ENCODE measurements at regions not wholly inside any gene's neighbourhood (a gene's known extent, or its start where the extent isn't known, plus 50 kb on each side); places are given as distances from the start of the nearest gene placed in this dataset.
"Not testable (repeated sequence)": the region's sequence is repeated elsewhere in the genome, so short reads cannot be mapped to it uniquely, and the experiment has no call there.

DNA sequence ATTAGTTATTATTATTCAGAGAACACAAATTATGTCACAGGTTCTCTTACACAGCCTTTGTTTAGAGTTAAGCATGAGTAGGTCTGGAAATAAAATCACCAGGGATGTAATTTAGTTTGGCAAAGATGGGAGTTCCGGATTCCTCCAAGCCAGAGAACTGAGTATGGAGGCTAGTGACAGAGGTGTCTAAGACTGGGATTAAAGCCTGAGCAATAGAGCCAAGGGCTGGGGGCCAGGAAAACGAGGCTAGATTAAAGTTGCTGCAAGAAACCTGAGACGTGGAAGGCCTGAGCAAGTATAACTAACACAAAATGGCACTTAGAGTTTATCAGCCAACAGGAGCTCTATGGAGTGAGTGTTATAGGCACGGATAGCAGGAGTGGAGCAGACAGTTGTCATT lies 381.6 kb downstream of the SRGAP2C start:
- intact Hi-C loops (cut with micrococcal nuclease): no loop called here

DNA sequence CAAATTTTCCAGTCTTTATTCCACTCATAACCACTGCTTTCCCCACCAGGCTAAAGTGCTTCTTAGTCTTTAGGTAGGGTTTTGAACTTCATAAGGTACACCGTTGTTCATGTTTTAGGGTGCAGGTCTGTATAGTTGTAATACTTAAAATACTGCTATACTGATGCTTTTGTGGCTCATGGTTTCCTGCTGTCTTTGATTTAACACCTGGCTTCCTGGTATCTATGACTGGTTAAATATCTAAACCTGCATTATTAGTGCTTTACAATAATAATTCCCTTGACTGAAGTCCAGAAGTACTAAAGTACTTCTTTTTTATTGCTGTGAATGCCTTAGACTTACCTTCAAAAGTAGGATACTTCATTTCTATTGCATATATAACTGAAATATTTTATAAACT lies 384.7 kb downstream of the SRGAP2C start:
- intact Hi-C loops (cut with micrococcal nuclease): no loop called here

DNA sequence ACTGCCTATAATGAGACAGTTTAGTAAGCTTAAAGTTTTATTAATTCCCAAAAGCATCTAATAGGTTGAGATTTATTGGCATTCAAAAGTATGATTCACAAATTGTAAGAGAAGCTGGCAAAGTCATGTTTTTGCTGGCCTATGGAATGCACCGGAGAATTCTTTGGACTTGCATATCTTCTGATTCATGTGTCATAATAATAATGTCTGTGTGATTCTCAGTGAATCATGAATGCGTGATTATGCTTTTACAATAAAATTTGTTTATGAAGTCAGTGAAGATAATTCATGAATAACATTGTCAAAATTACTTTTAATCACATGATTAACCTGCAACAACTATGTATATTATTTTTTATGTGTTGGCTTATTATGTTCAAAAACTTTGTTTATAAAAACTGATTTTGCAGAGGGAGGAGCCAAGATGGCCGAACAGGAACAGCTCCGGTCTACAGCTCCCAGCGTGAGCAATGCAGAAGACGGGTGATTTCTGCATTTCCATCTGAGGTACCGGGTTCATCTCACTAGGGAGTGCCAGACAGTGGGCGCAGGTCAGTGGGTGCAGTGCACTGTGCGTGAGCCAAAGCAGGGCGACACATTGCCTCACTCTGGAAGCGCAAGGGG lies 389.2 kb downstream of the SRGAP2C start:
- intact Hi-C loops (cut with micrococcal nuclease): not testable (repeated sequence)

DNA sequence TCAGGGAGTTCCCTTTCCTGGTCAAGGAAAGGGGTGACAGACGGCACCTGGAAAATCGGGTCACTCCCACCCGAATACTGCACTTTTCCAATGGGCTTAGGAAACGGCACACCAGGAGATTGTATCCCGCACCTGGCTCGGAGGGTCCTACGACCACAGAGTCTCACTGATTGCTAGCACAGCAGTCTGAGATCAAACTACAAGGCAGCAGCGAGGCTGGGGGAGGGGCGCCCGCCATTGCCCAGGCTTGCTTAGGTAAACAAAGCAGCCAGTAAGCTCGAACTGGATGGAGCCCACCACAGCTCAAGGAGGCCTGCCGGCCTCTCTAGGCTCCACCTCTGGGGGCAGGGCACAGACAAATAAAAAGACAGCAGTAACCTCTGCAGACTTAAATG lies 389.7 kb downstream of the SRGAP2C start:
- intact Hi-C loops (cut with micrococcal nuclease): not testable (repeated sequence)

DNA sequence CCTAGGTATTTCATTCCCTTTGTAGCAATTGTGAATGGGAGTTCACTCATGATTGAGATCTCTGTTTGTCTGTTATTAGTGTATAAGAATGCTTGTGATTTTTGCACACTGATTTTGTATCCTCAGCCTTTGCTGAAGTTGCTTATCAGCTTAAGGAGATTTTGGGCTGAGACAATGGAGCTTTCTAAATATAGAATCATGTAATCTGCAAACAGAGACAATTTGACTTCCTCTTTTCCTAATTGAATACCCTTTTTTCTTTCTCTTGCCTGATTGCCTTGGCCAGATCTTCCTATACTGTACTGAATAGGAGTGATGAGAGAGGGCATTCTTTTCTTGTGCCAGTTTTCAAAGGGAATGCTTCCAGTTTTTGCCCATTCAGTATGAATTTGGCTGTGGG lies 398.1 kb downstream of the SRGAP2C start:
- intact Hi-C loops (cut with micrococcal nuclease): not testable (repeated sequence)

DNA sequence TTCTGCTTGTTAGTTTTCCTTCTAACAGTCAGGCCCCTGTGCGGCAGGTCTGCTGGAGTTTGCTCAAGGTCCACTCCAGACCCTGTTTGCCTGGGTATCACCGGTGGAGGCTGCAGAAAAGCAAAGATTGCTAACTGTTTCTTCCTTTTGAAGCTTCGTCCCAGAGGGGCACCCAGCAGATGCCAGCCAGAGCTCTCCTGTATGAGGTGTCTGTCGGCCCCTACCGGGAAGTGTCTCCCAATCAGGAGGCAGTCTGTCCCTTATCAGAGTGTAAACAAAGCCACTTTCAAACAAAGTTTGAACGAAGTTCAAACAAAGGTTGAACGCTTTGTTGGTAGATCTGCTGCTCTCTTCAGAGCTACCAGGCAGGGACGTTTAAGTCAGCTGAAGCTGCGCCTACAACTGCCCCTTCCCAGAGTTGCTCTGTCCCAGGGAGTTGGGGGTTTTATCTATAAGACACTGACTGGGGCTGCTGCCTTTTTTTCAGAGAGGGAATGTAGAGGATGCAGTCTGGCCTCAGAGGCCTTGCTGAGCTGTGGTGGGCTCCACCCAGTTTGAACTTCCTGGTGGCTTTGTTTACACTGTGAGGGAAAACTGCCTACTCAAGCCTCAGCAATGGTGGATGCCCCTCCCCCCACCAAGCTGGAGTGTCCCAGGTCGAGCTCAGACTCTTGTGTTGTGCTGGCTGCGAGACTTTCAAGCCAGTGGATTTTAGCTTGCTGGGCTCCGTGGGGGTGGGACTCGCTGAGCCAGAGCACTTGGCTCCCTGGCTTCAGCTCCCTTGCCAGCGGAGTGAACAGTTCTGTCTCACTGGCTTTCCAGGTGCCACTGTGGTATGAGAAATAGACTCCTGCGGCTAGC lies 401.8 kb downstream of the SRGAP2C start:
- intact Hi-C loops (cut with micrococcal nuclease): no loop called here

DNA sequence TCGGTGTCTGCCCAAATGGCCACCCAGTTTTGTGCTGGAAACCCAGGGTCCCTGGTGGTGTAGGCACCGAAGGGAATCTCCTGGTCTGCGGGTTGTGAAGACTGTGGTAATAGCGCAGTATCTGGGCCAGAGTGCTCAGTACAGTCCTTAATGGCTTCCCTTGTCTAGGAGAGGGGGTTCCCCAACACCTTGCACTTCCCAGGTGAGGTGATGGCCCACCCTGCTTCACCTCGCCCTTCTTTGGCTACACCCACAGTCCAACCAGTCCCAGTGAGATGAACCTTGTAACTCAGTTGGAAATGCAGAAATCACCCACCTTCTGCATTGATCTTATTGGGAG lies 402.4 kb downstream of the SRGAP2C start:
- intact Hi-C loops (cut with micrococcal nuclease): no loop called here

DNA sequence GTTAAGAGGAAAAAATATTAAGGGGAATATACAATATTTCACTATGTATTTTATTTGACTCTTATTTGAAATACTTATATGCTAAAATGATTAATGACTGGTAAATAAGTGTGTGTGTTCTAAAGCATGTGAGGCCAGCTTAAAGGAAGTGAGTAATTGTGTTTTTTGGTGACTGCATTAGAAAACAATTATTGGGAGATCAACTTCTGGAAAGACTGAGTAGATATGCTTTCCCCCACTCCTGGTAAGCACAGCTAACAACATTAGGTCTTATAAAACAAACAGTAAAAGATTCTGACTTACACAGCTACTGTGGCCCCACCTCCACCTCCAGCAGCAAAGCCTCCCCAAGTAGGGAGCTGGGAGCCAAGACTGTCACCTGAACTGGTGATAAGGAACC lies 403.0 kb downstream of the SRGAP2C start:
- intact Hi-C loops (cut with micrococcal nuclease): no loop called here

DNA sequence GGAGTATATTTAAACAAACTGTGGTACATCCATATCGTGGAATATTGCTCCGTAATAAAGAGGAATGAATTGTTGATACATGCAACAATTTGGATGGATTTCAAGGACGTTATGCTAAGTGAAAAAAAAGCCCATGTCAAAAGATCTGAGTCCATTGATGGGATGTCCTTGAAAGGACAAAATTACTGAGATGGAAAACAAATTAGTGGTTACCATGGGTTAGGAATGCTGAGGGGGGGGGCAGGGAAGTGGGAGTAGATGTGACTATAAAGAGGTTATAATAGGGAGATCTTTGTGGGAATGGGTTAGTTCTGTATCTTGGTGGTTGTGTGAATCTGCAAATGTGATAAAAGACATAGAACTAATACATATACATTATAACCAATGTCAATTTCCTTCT lies 409.3 kb downstream of the SRGAP2C start:
- intact Hi-C loops (cut with micrococcal nuclease): no loop called here

DNA sequence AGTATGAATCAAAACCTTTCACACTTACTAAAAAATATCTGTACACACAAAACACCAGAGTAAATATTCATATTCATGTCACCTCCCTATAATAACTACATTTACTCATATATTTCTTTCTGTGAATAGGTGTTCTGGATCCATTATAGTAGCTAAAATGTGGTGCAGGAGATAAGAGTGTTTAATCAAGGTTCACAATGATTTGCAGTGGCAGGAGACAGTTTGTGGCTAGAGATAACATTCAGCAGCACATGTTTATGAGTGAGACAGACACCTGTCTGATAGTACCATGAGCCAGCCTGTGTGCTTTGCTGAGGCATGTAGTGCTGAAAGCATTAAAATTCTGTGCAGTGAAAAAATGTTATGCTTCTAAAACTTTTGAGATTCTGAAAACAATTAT lies 410.3 kb downstream of the SRGAP2C start:
- intact Hi-C loops (cut with micrococcal nuclease): no loop called here

DNA sequence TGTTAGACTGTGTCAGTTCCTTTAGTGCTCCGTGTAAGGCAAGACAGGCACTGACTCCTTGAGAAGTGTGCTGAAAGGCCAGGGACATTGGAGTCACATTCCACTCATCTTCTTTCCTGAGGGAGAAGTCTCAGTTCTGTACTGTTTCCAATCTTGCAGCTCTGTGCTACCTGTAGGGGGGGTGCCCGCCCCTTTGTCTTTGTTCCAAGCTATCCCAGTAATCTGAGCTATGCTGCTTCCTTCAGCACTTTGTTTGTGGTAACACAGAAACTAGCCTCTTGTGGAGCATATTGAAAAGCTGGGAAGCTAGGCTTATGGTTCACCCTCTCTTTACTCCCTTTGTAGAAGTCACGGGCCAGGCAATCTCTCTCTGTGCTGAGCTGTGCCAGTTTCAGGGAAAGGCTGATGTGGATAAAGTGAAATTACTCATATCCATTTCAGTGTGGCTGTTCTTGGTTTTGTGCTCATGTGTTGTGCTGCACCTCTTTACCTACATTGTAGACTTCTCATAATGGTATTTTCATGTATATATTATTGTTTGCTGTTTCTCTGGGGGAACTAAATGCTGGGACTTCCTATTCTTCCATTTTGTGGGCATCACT lies 420.2 kb downstream of the SRGAP2C start:
- intact Hi-C loops (cut with micrococcal nuclease): not testable (repeated sequence)

DNA sequence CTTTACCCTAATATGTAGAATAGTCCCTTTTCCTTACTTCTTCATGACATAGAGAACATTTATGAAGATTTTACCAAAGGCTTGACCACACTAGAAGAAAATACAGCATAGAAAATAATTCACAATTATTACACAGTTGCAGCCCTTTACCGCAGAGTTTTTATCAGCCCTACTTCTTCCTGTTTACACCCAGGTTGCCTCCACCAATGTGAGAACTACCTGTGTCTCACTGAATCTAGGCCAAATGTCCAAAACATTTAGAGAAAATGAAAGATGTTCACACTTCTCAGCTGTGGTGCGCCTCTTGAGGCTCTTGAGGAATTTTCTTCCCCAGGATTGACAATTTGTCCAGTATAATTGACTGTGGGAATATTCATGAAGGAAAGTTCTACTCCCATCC lies 422.7 kb downstream of the SRGAP2C start:
- intact Hi-C loops (cut with micrococcal nuclease): not testable (repeated sequence)
